Smooth muscle cell (in vitro differentiated cells): ENCODE measurements at regions not wholly inside any gene's neighbourhood (a gene's known extent, or its start where the extent isn't known, plus 50 kb on each side); places are given as distances from the start of the nearest gene placed in this dataset.
A peak's percentile ranks its signal among the peaks of the same experiment; 100 is the strongest.

ENCODE experiments used
- DNase-seq: peaks from one replicate; lab custom pipeline; 2025; ENCODE audit not compliant: unreplicated experiment; lab: John Stamatoyannopoulos, UW
- H2AFZ ChIP-seq: fragments of 200-600 bp; sonication (generic); 2 replicates; pipeline ENCODE4 v1.6.0; 2016; ENCODE audit warnings: antibody characterized with exemption, low read depth, mild to moderate bottlenecking
- H3F3A ChIP-seq: fragments of 200-600 bp; sonication (generic); 2 replicates; pipeline ENCODE4 v1.6.0; 2017; ENCODE audit warnings: antibody characterized with exemption, low read depth
- H3K27ac ChIP-seq: fragments of 200-600 bp; sonication (generic); 2 replicates; pipeline ENCODE4 v1.5.1; 2016; ENCODE audit warnings: low read depth, mild to moderate bottlenecking
- H3K27me3 ChIP-seq: fragments of 200-600 bp; sonication (generic); 2 replicates; pipeline ENCODE4 v1.6.1; 2016; ENCODE audit warnings: low read depth, mild to moderate bottlenecking
- H3K36me3 ChIP-seq: fragments of 200-600 bp; sonication (generic); 2 replicates; pipeline ENCODE4 v1.5.1; 2016; ENCODE audit warnings: low read depth
- H3K4me1 ChIP-seq: fragments of 200-600 bp; sonication (generic); 2 replicates; pipeline ENCODE4 v1.5.1; 2016; ENCODE audit warnings: low read depth
- H3K4me2 ChIP-seq: fragments of 200-600 bp; sonication (generic); 2 replicates; pipeline ENCODE4 v1.6.0; 2016; ENCODE audit warnings: mild to moderate bottlenecking
- H3K4me3 ChIP-seq: fragments of 200-600 bp; sonication (generic); 2 replicates; pipeline ENCODE4 v1.5.1; 2016; ENCODE audit warnings: mild to moderate bottlenecking
- H3K79me2 ChIP-seq: fragments of 200-600 bp; sonication (generic); 2 replicates; pipeline ENCODE4 v1.6.0; 2016; ENCODE audit warnings: low read depth, mild to moderate bottlenecking
- H3K9ac ChIP-seq: fragments of 200-600 bp; sonication (generic); 2 replicates; pipeline ENCODE4 v1.6.0; 2016; ENCODE audit warnings: low read depth
- H3K9me3 ChIP-seq: fragments of 200-600 bp; sonication (generic); replicated peaks from 2 replicates; pipeline ENCODE4 v1.5.1; 2016; ENCODE audit warnings: low read depth
- H4K20me1 ChIP-seq: fragments of 200-600 bp; sonication (generic); 2 replicates; pipeline ENCODE4 v1.6.0; 2016; ENCODE audit warnings: low read depth
- WGBS: methylation state at CpG from one replicate; pipeline ENCODE4 v1.1.7; 2016; ENCODE audit warnings: low lambda C conversion rate; 5-methylcytosine and 5-hydroxymethylcytosine counted together
- TF ChIP-seq, protein P1 (sequence below): fragments of 200-600 bp; sonication (generic); IDR thresholded peaks from 2 replicates; pipeline ENCODE4 v1.5.1; 2017; ENCODE audit warnings: borderline replicate concordance, mild to moderate bottlenecking, antibody characterized with exemption; ENCODE audit not compliant: insufficient read depth, poor library complexity, severe bottlenecking

DNA sequence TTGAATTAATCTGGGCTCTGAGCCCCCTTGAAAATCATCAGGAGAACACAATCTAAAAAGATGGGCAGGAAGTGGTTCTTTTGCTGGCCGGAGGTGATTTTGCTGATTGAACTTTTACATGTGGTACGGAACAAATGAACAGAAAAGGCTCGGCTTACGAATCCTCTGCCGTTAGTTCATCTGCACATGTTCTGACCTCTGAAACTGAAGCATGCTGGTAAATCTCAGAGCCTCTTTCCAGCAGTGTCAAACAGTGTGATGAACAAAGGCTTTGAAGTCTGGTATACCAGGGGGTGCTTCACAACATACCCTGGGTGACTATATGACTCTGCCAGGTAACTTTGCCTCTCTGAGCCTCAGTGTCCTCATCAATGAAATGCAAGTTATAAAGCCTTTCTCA lies 194.2 kb upstream of the C1QTNF7 start:
- TF ChIP-seq, protein P1, sequence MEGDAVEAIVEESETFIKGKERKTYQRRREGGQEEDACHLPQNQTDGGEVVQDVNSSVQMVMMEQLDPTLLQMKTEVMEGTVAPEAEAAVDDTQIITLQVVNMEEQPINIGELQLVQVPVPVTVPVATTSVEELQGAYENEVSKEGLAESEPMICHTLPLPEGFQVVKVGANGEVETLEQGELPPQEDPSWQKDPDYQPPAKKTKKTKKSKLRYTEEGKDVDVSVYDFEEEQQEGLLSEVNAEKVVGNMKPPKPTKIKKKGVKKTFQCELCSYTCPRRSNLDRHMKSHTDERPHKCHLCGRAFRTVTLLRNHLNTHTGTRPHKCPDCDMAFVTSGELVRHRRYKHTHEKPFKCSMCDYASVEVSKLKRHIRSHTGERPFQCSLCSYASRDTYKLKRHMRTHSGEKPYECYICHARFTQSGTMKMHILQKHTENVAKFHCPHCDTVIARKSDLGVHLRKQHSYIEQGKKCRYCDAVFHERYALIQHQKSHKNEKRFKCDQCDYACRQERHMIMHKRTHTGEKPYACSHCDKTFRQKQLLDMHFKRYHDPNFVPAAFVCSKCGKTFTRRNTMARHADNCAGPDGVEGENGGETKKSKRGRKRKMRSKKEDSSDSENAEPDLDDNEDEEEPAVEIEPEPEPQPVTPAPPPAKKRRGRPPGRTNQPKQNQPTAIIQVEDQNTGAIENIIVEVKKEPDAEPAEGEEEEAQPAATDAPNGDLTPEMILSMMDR: no peak
- DNase-seq: no peak
- peak overlapping the region; percentile 42 for H3K4me2 ChIP-seq
- WGBS: 92% methylated on average over 5 of the region's 5 CpGs
- no peak overlapping the region for H3K4me3 ChIP-seq
- H2AFZ ChIP-seq: no peak overlapping the region
- no peaks in the 10 kb centered on the region for H3K36me3 ChIP-seq
- H3K79me2 ChIP-seq: no peaks in the 10 kb centered on the region
- peaks cover 14% of the 10 kb centered on the region for H3F3A ChIP-seq
- H3K9ac ChIP-seq: no peak overlapping the region
- H4K20me1 ChIP-seq: no peaks in the 10 kb centered on the region
- H3K27me3 ChIP-seq: no peaks in the 10 kb centered on the region
- no peaks in the 10 kb centered on the region for H3K9me3 ChIP-seq
- peak overlapping the region; percentile 91 for H3K27ac ChIP-seq
- H3K4me1 ChIP-seq: peaks cover 13% of the 10 kb centered on the region

- peak overlapping the region; percentile 55 for H3K9ac ChIP-seq
Observed at GRCh38 chr4:15234116-15234855, 193.5 kb upstream of the C1QTNF7 start.

DNA sequence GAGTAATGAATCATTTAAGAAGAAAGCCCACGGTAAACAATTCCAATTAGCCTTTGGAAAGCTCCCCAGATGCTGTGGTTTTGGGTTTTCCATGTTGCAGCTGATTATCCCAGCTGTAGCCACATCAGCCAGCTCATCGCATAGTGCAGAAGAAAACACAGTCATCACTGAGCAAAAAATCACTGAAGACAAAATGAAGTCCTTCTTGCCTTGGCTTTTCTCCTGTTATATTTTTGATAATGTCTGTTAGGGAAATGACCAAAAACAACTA lies 193.0 kb upstream of the C1QTNF7 start:
- peaks cover 14% of the 10 kb centered on the region for H3F3A ChIP-seq
- peak overlapping the region; percentile 91 for H3K27ac ChIP-seq
- no peaks in the 10 kb centered on the region for H3K9me3 ChIP-seq
- DNase-seq: no peak
- no peaks in the 10 kb centered on the region for H4K20me1 ChIP-seq
- H3K4me1 ChIP-seq: peaks cover 13% of the 10 kb centered on the region
- peak overlapping the region; percentile 76 for H3K4me2 ChIP-seq
- H3K4me3 ChIP-seq: no peak overlapping the region
- TF ChIP-seq, protein P1: no peak
- 5% methylated on average over 2 of the region's 2 CpGs for WGBS
- no peak overlapping the region for H2AFZ ChIP-seq
- no peaks in the 10 kb centered on the region for H3K27me3 ChIP-seq
- H3K9ac ChIP-seq: peak overlapping the region; percentile 46
- H3K79me2 ChIP-seq: no peaks in the 10 kb centered on the region
- H3K36me3 ChIP-seq: no peaks in the 10 kb centered on the region

More at GRCh38 chr4:15234116-15234855, 193.5 kb upstream of the C1QTNF7 start:
- Histone ChIP-seq H3K4me3 (no peak overlapping the region), H2AFZ (no peak overlapping the region), H3K9me3 (no peaks in the 10 kb centered on the region), H3F3A (peaks cover 14% of the 10 kb centered on the region), H3K27ac (peak overlapping the region; percentile 91), H4K20me1 (no peaks in the 10 kb centered on the region), H3K79me2 (no peaks in the 10 kb centered on the region), H3K36me3 (no peaks in the 10 kb centered on the region), H3K4me2 (peak overlapping the region; percentile 76), H3K27me3 (no peaks in the 10 kb centered on the region), H3K4me1 (peaks cover 13% of the 10 kb centered on the region)
- DNase-seq: no peak
- TF ChIP-seq, protein P1: no peak
- 34% methylated on average over 7 of the region's 7 CpGs for WGBS

DNA sequence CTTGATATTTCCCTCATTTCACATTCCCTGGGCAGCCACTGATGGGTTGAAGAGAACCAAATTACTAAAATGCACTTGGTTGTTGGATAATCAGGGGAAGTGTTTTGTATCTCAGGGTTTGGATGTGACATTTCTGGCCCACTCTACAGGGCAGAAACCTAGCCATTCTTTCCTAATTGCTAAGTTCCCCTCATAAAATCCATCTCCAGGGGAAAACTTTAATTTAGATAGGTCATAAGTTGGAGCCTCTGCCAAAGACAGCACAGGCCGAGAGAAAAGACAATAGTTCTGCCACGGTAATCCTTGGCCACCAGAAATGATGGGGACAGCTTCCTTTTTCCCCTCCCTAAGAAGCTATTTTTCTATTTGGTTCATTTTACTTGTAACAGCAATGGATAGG lies 192.7 kb upstream of the C1QTNF7 start:
- Histone ChIP-seq H3K36me3 (no peaks in the 10 kb centered on the region), H2AFZ (no peak overlapping the region), H3K9me3 (no peaks in the 10 kb centered on the region), H3K4me1 (peaks cover 13% of the 10 kb centered on the region), H3K4me2 (peak overlapping the region; percentile 61), H4K20me1 (no peaks in the 10 kb centered on the region), H3F3A (peaks cover 14% of the 10 kb centered on the region), H3K9ac (peak overlapping the region; percentile 46), H3K27ac (peak overlapping the region; percentile 88), H3K79me2 (no peaks in the 10 kb centered on the region), H3K4me3 (no peak overlapping the region), H3K27me3 (no peaks in the 10 kb centered on the region)
- TF ChIP-seq, protein P1: no peak
- 60% methylated on average over 2 of the region's 2 CpGs for WGBS
- DNase-seq: no peak
